ENCODE measurements at regions not wholly inside any gene's neighbourhood (a gene's known extent, or its start where the extent isn't known, plus 50 kb on each side); places are given as distances from the start of the nearest gene placed in this dataset.
A peak's percentile ranks its signal among the peaks of the same experiment; 100 is the strongest.

DNA sequence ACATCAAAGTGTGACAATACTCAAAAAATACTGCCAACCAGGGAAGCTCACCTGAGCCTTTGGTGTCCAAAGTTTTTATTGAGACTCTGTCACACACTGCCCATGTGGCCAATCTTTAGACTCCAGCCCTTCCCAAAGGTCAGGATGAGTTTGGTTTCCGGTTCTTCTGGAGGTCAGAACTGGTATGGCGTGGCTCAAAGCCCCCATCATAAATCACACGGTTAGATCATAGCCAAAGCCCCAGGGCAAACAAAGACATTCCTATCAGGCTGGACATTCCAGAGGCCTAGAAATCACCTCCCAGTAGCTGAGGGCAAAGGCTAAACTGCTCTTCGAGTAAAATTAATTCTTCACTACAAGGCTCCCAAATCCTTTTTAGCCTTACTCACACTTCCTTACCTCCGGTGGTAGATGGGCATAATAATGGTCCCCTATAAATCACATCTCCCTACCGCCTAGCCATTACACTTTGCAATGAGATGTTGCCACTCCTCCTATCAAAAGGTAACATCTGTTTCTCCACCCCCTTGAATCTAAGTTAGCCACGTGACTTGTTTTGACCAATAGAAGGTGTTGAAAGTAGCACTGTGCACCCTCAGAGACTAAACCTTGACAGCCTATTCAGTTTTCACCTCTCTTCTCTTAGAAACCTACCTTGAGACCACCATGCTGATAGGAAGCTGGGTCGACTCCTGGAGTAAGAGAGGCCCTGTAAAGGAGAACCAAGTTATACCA, 137.8 kb upstream of the DUSP21 start (continued):
- no peak for TF ChIP-seq AGO2 (optimal IDR thresholded peaks at IDR 0.05; ENCODE audit: low read depth, low read length)
- no peak for TF ChIP-seq TBP (CRISPR knock-in tag; IDR thresholded peaks at IDR 0.05)
- TF ChIP-seq SOX5 (CRISPR knock-in tag; IDR thresholded peaks at IDR 0.05; ENCODE audit: borderline replicate concordance): peak; percentile 71; the same call in 1 of the 2 replicates
- no peak for TF ChIP-seq ZKSCAN1 (IDR thresholded peaks at IDR 0.05; ENCODE audit: low read length)
- TF ChIP-seq HCFC1 (IDR thresholded peaks at IDR 0.05; ENCODE audit: low read depth, low read length): no peak
- TF ChIP-seq GMEB1 (CRISPR knock-in tag; IDR thresholded peaks at IDR 0.05; ENCODE audit: borderline replicate concordance): no peak
- TF ChIP-seq SOX6 (IDR thresholded peaks at IDR 0.05): no peak
- peak; percentile 69 for TF ChIP-seq SOX6 (CRISPR knock-in tag; IDR thresholded peaks at IDR 0.05)
- no peak for TF ChIP-seq ZNF547 (CRISPR knock-in tag; IDR thresholded peaks at IDR 0.05)
- TF ChIP-seq PRDM4 (CRISPR knock-in tag; IDR thresholded peaks at IDR 0.05; ENCODE audit: borderline replicate concordance): no peak
- no peak for TF ChIP-seq ZNF224 (CRISPR knock-in tag; IDR thresholded peaks at IDR 0.05)
- peak; percentile 27; the same call in 1 of the 2 replicates for TF ChIP-seq FOSL2 (CRISPR knock-in tag; IDR thresholded peaks at IDR 0.05)
- no peak for TF ChIP-seq MTA1 (CRISPR knock-in tag; IDR thresholded peaks at IDR 0.05; ENCODE audit: borderline replicate concordance)
- TF ChIP-seq ZNF362 (CRISPR knock-in tag; IDR thresholded peaks at IDR 0.05; ENCODE audit: borderline replicate concordance): no peak
- TF ChIP-seq, protein P1, sequence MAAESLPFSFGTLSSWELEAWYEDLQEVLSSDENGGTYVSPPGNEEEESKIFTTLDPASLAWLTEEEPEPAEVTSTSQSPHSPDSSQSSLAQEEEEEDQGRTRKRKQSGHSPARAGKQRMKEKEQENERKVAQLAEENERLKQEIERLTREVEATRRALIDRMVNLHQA (CRISPR knock-in tag; IDR thresholded peaks at IDR 0.05): no peak
- TF ChIP-seq ZNF772 (CRISPR knock-in tag; IDR thresholded peaks at IDR 0.05): no peak
- TF ChIP-seq ZNF557 (CRISPR knock-in tag; IDR thresholded peaks at IDR 0.05): no peak
- no peak for TF ChIP-seq AFF4 (CRISPR knock-in tag; IDR thresholded peaks at IDR 0.05)
- no peak for TF ChIP-seq MEIS1 (CRISPR knock-in tag; IDR thresholded peaks at IDR 0.05; ENCODE audit: borderline replicate concordance)

Data from HepG2 (cell line).